Neural crest cell (in vitro differentiated cells): ENCODE measurements at regions not wholly inside any gene's neighbourhood (a gene's known extent, or its start where the extent isn't known, plus 50 kb on each side); places are given as distances from the start of the nearest gene placed in this dataset.

Source experiments
- DNase-seq: peaks from one replicate; pipeline ENCODE4 v3.0.0; 2021; ENCODE audit warnings: low read depth, mixed read lengths, low spot score
- H3K27ac Mint-ChIP-seq: one replicate; pipeline ENCODE4 v1.8.0; 2021; ENCODE audit warnings: mild to moderate bottlenecking, mixed read lengths; ENCODE audit not compliant: unreplicated experiment
- H3K27me3 Mint-ChIP-seq: 2 replicates; pipeline ENCODE4 v1.8.0; 2021; ENCODE audit warnings: low read depth, mild to moderate bottlenecking, mixed read lengths
- H3K36me3 Mint-ChIP-seq: 2 replicates; pipeline ENCODE4 v1.8.0; 2021; ENCODE audit warnings: low read depth, mild to moderate bottlenecking, mixed read lengths
- H3K4me1 Mint-ChIP-seq: 2 replicates; pipeline ENCODE4 v1.8.0; 2021; ENCODE audit warnings: mixed read lengths
- H3K4me3 Mint-ChIP-seq: one replicate; pipeline ENCODE4 v1.8.0; 2021; ENCODE audit warnings: mild to moderate bottlenecking, mixed read lengths
- H3K9me3 Mint-ChIP-seq: 2 replicates; pipeline ENCODE4 v1.8.0; 2021; ENCODE audit warnings: mixed read lengths
- CTCF ChIP-seq: fragments of 200-600 bp; sonication (generic); conservative IDR thresholded peaks from 2 replicates; pipeline ENCODE4 v1.5.0; 2021; ENCODE audit warnings: antibody characterized with exemption, mild to moderate bottlenecking

- Mint-ChIP-seq H3K36me3 (no peaks in the 10 kb centered on the region), H3K27me3 (no peaks in the 10 kb centered on the region), H3K27ac (no peak overlapping the region), H3K4me1 (no peaks in the 10 kb centered on the region), H3K4me3 (no peak overlapping the region), H3K9me3 (no peaks in the 10 kb centered on the region)
- no peak for TF ChIP-seq CTCF
- DNase-seq = no peak
Observed at GRCh38 chr6:88369262-88369661, 203.1 kb upstream of the CNR1 start.

GRCh38 chr6:88368071-88368787 is 202.1 kb upstream of the CNR1 start:
- no peaks in the 10 kb centered on the region for H3K36me3 Mint-ChIP-seq
- no peaks in the 10 kb centered on the region for H3K27me3 Mint-ChIP-seq
- H3K27ac Mint-ChIP-seq = no peak overlapping the region

GRCh38 chr6:88367248-88367647 is 201.1 kb upstream of the CNR1 start:
- TF ChIP-seq CTCF = no peak

More at GRCh38 chr6:88368071-88368787, 202.1 kb upstream of the CNR1 start:
- no peak overlapping the region for H3K4me3 Mint-ChIP-seq
- H3K9me3 Mint-ChIP-seq = no peaks in the 10 kb centered on the region
- no peak for TF ChIP-seq CTCF
- H3K4me1 Mint-ChIP-seq = no peaks in the 10 kb centered on the region
- no peak for DNase-seq

GRCh38 chr6:88366672-88367071 is 200.5 kb upstream of the CNR1 start:
- Mint-ChIP-seq H3K27me3 (no peaks in the 10 kb centered on the region), H3K4me3 (no peak overlapping the region), H3K4me1 (peaks cover under 1% of the 10 kb centered on the region), H3K36me3 (no peaks in the 10 kb centered on the region), H3K9me3 (no peaks in the 10 kb centered on the region), H3K27ac (no peak overlapping the region)
- no peak for TF ChIP-seq CTCF
- no peak for DNase-seq

More at GRCh38 chr6:88367248-88367647, 201.1 kb upstream of the CNR1 start:
- Mint-ChIP-seq H3K36me3 (no peaks in the 10 kb centered on the region), H3K4me3 (no peak overlapping the region), H3K27ac (no peak overlapping the region), H3K9me3 (no peaks in the 10 kb centered on the region), H3K27me3 (no peaks in the 10 kb centered on the region), H3K4me1 (no peaks in the 10 kb centered on the region)
- no peak for DNase-seq

- Mint-ChIP-seq H3K27me3 (no peaks in the 10 kb centered on the region), H3K9me3 (no peaks in the 10 kb centered on the region), H3K27ac (no peak overlapping the region), H3K36me3 (no peaks in the 10 kb centered on the region), H3K4me1 (peaks cover 6% of the 10 kb centered on the region), H3K4me3 (no peak overlapping the region)
- no peak for DNase-seq
- no peak for TF ChIP-seq CTCF
Observed at GRCh38 chr6:88365656-88366055, 199.5 kb upstream of the CNR1 start.
